SK-N-MC (cell line): ENCODE measurements at regions not wholly inside any gene's neighbourhood (a gene's known extent, or its start where the extent isn't known, plus 50 kb on each side); places are given as distances from the start of the nearest gene placed in this dataset.

Experiments
- EZH2 ChIP-seq: fragments of 200-600 bp; sonication (generic); IDR thresholded peaks from one replicate; pipeline ENCODE4 v1.6.1; 2017; ENCODE audit warnings: antibody characterized with exemption
- FOXP2 ChIP-seq: optimal IDR thresholded peaks from 2 replicates; pipeline ENCODE3; 2011; ENCODE audit warnings: mild to moderate bottlenecking, moderate library complexity; ENCODE audit not compliant: insufficient read depth; ENCODE audit errors: extremely low read length, control extremely low read depth
- POLR2AphosphoS5 ChIP-seq: IDR thresholded peaks from 2 replicates; pipeline ENCODE4 v1.6.1; 2012; ENCODE audit warnings: mild to moderate bottlenecking, low read depth, low read length, borderline replicate concordance

DNA sequence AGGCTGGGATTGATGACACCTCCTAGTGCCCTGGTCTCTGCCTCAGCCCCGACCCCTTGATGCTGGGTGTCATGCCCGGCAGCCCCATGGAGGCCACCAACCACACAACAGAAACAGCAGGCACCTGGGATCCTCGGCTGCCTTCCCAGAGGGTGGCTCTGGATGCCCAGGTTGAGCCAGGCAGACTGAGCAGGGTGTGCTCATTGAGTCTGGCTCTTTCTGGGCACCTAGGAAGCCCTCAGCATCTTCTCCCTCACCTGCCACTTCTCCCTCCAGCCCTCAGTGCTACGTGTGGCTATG is 484.5 kb upstream of the MGMT start:
- TF ChIP-seq EZH2, result no peak
- no peak for TF ChIP-seq POLR2AphosphoS5
- no peak for TF ChIP-seq FOXP2
